ENCODE measurements at regions not wholly inside any gene's neighbourhood (a gene's known extent, or its start where the extent isn't known, plus 50 kb on each side); places are given as distances from the start of the nearest gene placed in this dataset.

GRCh38 chr1:47635111-47635510 lies 197.3 kb downstream of the FOXD2 start:
- no peak for DNase-seq

- DNase-seq: no peak
These were observed 197.8 kb downstream of the FOXD2 start for GRCh38 chr1:47635597-47635996.

- no peak for DNase-seq
These were observed 199.4 kb downstream of the FOXD2 start for GRCh38 chr1:47637111-47637685.

GRCh38 chr1:47638240-47638639 lies 200.4 kb downstream of the FOXD2 start:
- DNase-seq: no peak

- no peak for DNase-seq
These were observed 200.9 kb downstream of the FOXD2 start for GRCh38 chr1:47638713-47639112.

GRCh38 chr1:47643306-47644211 lies 205.7 kb downstream of the FOXD2 start:
- DNase-seq: peak; percentile 76

GRCh38 chr1:47644212-47644573 lies 206.3 kb downstream of the FOXD2 start:
- peak; percentile 74 for DNase-seq

- peak; percentile 42 for DNase-seq
These were observed 207.3 kb downstream of the FOXD2 start for GRCh38 chr1:47645151-47645550.

GRCh38 chr1:47646676-47647075 lies 208.8 kb downstream of the FOXD2 start:
- no peak for DNase-seq

- no peak for DNase-seq
These were observed 209.5 kb downstream of the FOXD2 start for GRCh38 chr1:47647327-47647845.

- no peak for DNase-seq
These were observed 212.4 kb downstream of the FOXD2 start for GRCh38 chr1:47650205-47650604.

GRCh38 chr1:47650611-47651010 lies 212.8 kb downstream of the FOXD2 start:
- DNase-seq: no peak

- DNase-seq: no peak
These were observed 213.7 kb downstream of the FOXD2 start for GRCh38 chr1:47651311-47652089.

GRCh38 chr1:47655521-47656300 lies 217.9 kb downstream of the FOXD2 start:
- no peak for DNase-seq

- DNase-seq: peak; percentile 63
These were observed 219.2 kb downstream of the FOXD2 start for GRCh38 chr1:47656719-47657685.

- no peak for DNase-seq
These were observed 220.5 kb downstream of the FOXD2 start for GRCh38 chr1:47658161-47658920.

- DNase-seq: no peak
These were observed 221.3 kb downstream of the FOXD2 start for GRCh38 chr1:47659146-47659545.

GRCh38 chr1:47660622-47661021 lies 222.8 kb downstream of the FOXD2 start:
- DNase-seq: no peak

- DNase-seq: no peak
These were observed 223.2 kb downstream of the FOXD2 start for GRCh38 chr1:47661040-47661439.

GRCh38 chr1:47662068-47662467 lies 224.2 kb downstream of the FOXD2 start:
- DNase-seq: no peak
